NCI-H748 (cell line): ENCODE measurements at regions not wholly inside any gene's neighbourhood (a gene's known extent, or its start where the extent isn't known, plus 50 kb on each side); places are given as distances from the start of the nearest gene placed in this dataset.

ENCODE experiments used
- DNase-seq: peaks from one replicate; lab custom pipeline; 2025; ENCODE audit not compliant: unreplicated experiment; lab: John Stamatoyannopoulos, UW

GRCh38 chr9:136597965-136598364 is 52.1 kb upstream of the NOTCH1 start:
- DNase-seq, result no peak

- DNase-seq, result no peak
Observed at GRCh38 chr9:136597141-136597885, 51.5 kb upstream of the NOTCH1 start.

- peak; percentile 28 for DNase-seq
Observed at GRCh38 chr9:136596630-136597031, 50.8 kb upstream of the NOTCH1 start.

GRCh38 chr9:136596217-136596616 is 50.4 kb upstream of the NOTCH1 start:
- DNase-seq, result no peak

- DNase-seq, result no peak
Observed at GRCh38 chr9:136595245-136596153, 49.7 kb upstream of the NOTCH1 start.
